GM10248 (cell line): ENCODE measurements at regions not wholly inside any gene's neighbourhood (a gene's known extent, or its start where the extent isn't known, plus 50 kb on each side); places are given as distances from the start of the nearest gene placed in this dataset.
A peak's percentile ranks its signal among the peaks of the same experiment; 100 is the strongest.

Experiments used
- CTCF ChIA-PET: fragments of 300-600 bp; sonication (Branson Sonifier 250); formaldehyde crosslinking; extraction: SDS; loops from one replicate; lab custom pipeline; 2021; ENCODE audit warnings: antibody characterized with exemption; lab: Yijun Ruan, JAX
- POLR2A ChIA-PET: fragments of 350-650 bp; sonication (Branson Sonifier 250); formaldehyde crosslinking; extraction: SDS; loops from one replicate; lab custom pipeline; 2020; ENCODE audit warnings: antibody characterized with exemption; lab: Yijun Ruan, JAX
- DNase-seq: peaks from one replicate; pipeline ENCODE4 v3.0.0; 2012; ENCODE audit errors: extremely low spot score
- TF ChIP-seq, protein P1 (sequence below): IDR thresholded peaks from 2 replicates; pipeline ENCODE4 v1.5.1; 2012; ENCODE audit warnings: mild to moderate bottlenecking, low read depth; ENCODE audit errors: extremely low read depth, missing control alignments, control extremely low read depth

DNA sequence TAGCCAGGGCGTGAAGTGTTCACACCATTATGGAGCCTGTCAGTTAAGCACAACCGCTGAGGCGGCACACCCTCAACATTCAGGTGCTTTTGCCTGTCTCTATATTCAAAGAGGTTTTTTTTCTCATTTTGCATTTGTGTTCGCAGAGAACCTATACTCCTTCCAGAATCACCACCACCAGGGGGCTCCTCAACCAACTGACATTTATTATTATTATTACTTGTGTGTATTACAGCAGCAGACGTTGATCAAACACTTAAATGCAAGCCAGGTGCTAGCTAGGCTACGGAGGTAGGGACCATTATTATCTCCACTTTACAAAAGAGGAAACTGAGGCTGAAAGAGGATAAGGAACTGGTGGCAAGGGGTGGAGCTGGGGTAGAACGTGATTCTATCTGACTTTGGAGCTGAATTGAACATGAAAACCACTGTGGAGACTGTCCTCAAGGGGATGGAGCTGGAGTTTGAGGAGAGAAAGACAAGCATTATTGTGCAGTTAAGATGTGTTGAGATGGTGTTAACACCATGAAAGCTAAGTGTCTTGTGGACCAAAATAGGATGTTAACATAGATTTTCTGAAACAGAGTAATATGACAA, 133.8 kb upstream of the PLXNA4 start:
- DNase-seq = no peak
- ChIA-PET CTCF (interaction anchor here (1.0 to 3.3 kb wide), 9 partner anchors 8 to 724 kb away, joined by 3 to 19 read pairs (median 4); no protein-coding TSS in a partner anchor), POLR2A (no interaction called here)
- TF ChIP-seq, protein P1, sequence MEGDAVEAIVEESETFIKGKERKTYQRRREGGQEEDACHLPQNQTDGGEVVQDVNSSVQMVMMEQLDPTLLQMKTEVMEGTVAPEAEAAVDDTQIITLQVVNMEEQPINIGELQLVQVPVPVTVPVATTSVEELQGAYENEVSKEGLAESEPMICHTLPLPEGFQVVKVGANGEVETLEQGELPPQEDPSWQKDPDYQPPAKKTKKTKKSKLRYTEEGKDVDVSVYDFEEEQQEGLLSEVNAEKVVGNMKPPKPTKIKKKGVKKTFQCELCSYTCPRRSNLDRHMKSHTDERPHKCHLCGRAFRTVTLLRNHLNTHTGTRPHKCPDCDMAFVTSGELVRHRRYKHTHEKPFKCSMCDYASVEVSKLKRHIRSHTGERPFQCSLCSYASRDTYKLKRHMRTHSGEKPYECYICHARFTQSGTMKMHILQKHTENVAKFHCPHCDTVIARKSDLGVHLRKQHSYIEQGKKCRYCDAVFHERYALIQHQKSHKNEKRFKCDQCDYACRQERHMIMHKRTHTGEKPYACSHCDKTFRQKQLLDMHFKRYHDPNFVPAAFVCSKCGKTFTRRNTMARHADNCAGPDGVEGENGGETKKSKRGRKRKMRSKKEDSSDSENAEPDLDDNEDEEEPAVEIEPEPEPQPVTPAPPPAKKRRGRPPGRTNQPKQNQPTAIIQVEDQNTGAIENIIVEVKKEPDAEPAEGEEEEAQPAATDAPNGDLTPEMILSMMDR = peak; percentile 16

DNA sequence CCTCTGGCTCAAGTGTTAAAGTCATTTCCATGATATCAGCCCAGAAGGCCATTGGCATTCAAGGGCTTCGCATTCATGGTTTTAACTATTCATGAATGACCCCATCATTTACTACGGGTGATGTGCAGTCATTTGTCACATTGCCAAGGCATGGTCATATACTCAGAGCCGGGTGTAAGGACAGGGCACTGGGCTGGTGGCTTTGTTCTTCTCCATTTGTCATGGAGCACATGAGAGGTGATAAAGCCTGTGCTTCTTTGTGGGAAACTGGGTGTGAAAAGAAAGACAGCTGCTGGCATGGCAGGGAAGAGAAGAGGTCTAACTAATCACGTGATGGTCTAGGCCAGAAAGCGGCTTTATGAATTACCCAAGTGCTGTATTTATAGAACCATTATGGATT, 132.2 kb upstream of the PLXNA4 start:
- DNase-seq = no peak
- ChIA-PET POLR2A (no interaction called here), CTCF (interaction anchor here (3.3 kb wide), 1 partner anchor 725 kb away, joined by 19 read pairs; no protein-coding TSS in a partner anchor)
- TF ChIP-seq, protein P1 = no peak

DNA sequence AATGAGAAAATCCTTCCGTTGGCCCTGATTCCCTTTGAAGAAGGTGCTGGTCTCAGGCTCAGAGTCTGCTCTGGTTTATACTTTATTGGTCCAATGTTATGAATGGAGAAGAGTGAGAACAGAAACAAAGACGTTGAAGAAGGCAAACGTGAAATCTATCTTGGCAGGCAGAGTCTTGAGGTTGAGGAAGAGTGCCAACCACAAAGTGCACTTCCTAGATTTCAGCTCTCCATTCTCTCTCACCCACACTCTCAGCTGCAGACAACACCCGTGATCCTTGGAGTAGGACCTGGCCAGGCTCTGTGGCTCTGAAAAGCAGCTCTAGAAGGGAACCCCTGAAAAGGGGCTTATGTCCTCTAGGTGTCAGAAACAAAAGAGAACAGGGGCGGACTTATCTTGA, 128.9 kb upstream of the PLXNA4 start:
- no peak for DNase-seq
- ChIA-PET POLR2A (no interaction called here), CTCF (no interaction called here)
- TF ChIP-seq, protein P1 = no peak

DNA sequence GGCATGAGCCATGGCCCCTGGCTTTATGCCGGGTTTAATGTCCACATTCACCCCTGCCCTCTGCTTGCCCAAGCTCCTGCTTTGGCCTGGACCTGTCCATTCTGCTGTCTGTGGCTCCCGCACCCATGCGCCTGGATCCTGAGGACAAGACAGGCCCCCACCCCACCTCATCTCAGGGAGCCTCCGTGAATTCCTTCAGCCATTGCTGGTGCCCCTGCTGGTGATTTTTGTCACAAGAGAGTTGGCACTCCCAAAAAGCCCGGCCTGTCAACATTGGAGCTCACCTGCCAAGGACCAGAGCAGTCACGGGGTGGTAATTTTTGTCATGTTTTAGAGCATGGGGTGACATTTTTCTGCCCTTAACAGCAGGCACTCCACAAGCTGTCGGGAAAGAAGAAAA, 127.5 kb upstream of the PLXNA4 start:
- CTCF ChIA-PET = no interaction called here
- POLR2A ChIA-PET = no interaction called here
- no peak for DNase-seq
- TF ChIP-seq, protein P1 = no peak

DNA sequence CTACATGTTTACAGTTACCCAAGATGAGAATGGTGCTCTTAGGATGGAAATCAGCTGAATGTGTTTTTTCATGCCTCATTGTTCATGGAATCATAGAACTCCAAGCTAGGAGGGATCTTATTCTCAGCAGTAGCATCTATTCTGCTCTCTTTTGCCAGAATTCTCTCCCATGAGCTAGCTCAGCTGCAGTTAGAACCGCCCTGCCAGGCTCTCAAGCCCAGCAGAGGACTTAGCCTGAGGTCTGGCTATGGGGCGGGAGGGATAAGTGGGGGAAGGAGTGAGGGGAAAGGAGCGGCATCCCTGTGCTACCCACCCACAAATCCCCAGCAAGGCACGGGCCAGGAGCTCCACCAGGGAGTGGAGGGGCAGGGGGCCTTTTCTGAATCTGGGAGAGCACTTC, 120.7 kb upstream of the PLXNA4 start:
- DNase-seq = no peak
- ChIA-PET CTCF (no interaction called here), POLR2A (no interaction called here)
- TF ChIP-seq, protein P1 = no peak

DNA sequence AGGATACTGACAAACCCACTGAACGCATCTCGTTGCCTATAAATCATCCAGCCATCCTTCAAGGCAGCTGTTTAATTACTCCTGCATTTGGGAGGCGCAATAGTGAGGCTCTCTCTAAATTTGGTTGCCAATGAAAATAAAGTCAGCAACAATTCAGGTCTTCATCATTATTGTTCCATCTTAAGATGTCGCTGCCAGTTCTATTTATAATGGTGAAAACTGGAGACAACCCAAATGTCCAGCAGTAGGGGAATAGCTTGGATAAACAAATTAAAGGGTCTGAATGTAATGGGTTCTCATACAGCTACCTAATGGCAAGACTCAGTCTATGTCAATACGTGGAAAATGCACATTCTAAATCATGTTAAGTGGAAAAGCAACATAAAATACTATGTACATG, 120.1 kb upstream of the PLXNA4 start:
- DNase-seq = no peak
- ChIA-PET POLR2A (no interaction called here), CTCF (no interaction called here)
- TF ChIP-seq, protein P1 = no peak
